HG02571 (cell line): ENCODE measurements at regions not wholly inside any gene's neighbourhood (a gene's known extent, or its start where the extent isn't known, plus 50 kb on each side); places are given as distances from the start of the nearest gene placed in this dataset.
"Not testable (repeated sequence)": the region's sequence is repeated elsewhere in the genome, so short reads cannot be mapped to it uniquely, and the experiment has no call there.

Experiments used
- ATAC-seq: cut with Tn5 transposase; IDR thresholded peaks from one replicate; pipeline ENCODE4 v1.9.1; 2021; ENCODE audit warnings: mild to moderate bottlenecking, moderate library complexity; ENCODE audit not compliant: unreplicated experiment

DNA sequence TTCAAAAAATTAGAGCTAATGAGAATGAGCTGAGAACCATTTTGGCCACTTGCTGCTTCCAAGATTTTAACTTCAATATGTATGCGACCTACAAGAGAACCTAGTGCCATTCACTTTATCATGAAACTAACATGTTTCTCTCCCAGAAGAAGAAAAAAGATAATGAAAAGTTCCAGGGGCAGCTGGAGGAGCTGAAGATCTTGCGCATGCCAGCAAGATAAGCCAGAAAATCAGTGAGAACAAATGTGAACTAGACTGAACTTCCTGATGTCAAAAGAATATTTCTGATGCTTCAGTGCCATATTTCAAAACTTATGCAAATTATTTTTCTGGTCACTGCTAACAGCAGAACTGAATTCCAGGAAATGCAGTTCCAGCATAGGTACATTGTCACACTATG, 1265.1 kb downstream of the BRINP3 start:
- ATAC-seq: no peak

- no peak for ATAC-seq
Measured at GRCh38 chr1:189216886-189217285, 1260.8 kb downstream of the BRINP3 start.

GRCh38 chr1:189217646-189218045, 1260.0 kb downstream of the BRINP3 start:
- ATAC-seq: no peak

GRCh38 chr1:189220750-189221149, 1256.9 kb downstream of the BRINP3 start:
- ATAC-seq: no peak

- not testable (repeated sequence) for ATAC-seq
Measured at GRCh38 chr1:189225794-189226145, 1251.9 kb downstream of the BRINP3 start.

DNA sequence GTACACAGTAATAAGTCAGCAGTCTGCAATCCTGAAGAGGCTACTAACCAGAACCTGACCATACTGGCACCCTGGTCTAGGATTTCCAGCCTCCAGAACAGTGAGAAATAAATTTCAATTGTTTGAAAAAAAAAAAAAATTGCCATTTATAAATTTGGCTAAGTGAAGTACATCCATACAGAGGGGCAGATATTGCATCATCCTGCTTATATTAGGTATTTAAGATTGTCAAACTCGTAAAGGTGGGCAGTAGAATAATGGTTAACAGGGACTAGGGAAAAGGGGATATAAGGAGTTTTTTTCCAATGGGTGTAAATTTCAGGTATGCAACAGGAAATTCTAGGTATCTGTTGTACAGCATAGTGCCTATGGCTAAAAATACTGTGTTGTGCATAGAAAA, 1250.9 kb downstream of the BRINP3 start:
- no peak for ATAC-seq

DNA sequence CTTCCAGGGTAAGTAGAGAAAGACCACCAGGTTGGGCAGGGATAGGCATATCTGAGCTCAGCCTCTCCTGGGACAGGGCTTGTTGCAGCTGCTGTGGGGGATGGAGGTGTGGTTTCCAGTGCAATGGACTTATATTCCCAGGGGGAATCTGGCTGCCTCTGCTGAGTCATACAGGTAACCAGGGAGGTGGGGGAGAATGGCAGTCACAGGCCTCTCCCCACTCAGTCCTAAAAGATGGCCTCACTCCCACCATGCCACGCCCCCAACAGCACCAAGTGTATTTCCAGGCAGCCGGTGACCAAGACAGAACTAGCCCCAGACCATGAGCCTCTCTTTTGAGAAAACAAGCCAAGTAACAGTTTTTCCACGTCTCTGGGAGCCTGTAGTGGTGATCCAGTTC, 1240.7 kb downstream of the BRINP3 start:
- no peak for ATAC-seq

DNA sequence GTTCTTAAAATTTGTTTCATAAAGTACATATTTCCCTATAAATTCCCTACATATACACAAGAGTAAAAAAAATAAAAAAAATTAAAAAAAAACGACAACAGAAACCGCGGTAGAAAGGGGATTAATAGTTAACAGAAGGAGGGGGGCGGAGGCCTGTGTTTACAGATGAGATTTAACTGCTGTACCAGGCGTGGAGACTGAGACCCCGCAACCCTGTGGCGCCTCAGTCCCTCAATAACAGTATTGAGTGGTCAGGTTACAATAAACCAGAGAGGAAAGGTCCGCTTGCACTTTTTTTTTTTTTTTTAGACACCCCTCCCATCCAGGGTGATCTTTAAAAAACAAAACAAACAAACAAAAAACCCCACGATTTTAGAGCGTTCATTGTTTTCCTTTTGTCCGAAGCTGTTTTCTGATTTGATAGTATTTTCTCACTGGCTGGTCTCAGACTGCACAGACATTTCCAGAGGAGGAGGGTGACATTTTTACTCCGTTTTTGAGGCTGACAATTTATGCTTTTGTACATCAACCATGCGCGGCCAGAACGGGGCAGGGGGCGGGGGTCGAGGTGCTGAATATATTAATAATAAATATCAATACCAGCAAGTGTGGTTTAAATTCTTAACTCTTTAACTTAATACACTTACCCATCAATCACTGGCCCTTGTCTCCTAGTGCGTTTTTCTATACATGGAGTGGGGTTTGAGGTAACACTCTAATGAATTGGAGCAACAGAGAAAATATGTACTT, 1223.9 kb downstream of the BRINP3 start:
- no peak for ATAC-seq

DNA sequence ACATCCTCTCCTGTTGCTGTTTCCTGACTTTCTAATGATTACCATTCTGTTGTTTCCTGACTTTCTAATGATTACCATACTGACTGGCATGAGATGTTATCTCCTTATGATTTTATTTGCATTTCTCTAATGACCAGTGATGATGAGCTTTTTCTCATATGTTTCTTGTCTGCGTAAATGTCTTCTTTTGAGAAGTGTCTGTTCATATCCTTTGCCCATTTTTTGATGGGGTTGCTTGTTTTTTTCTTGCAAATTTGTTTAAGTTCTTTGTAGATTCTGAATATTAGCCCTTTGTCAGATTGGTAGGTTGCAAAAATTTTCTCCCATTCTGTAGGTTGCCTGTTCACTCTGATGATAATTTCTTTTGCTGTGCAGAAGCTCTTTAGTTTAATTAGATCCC, 1216.5 kb downstream of the BRINP3 start:
- ATAC-seq: not testable (repeated sequence)

DNA sequence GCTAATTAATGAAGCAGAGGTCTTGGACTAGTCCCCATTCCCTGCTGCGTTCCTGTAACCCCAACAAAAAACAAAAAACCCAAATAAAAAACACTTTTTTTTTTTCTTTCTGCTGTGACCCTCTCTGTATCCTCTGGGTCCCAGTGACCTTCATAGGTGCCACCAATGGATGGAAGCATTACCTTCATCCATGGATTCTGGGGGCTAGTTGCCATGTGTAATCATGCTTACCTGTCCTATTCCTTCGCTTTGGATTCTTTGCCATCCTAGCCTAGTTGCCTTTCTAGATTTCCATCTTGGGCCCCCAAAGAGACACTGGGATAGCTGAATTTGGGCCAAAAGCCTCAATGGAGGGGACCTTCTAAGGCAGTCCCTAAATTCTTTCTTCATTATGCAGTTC, 1208.7 kb downstream of the BRINP3 start:
- ATAC-seq: no peak

- ATAC-seq: no peak
Measured at GRCh38 chr1:189274267-189274666, 1203.4 kb downstream of the BRINP3 start.

DNA sequence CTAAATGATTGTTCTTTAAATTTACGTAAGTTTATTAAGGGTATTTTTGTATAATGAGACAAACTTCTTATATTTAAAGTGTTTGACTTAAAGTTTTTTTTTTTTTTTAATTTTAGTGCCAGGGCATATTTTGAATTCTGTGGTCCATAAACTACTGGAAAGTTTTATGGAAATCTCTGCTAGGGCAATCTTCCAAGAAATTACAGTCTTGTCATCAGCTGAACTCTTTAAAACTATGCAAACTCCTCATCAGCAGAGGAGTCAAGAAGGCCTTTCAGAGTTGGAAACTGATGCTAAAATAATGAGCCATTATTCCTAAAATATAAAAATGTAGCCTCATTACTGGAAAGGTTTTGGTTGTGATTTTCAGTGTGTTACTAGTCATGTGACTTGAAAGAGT, 1201.9 kb downstream of the BRINP3 start:
- ATAC-seq: no peak

- no peak for ATAC-seq
Measured at GRCh38 chr1:189289346-189289745, 1188.3 kb downstream of the BRINP3 start.

- ATAC-seq: no peak
Measured at GRCh38 chr1:189301235-189301634, 1176.4 kb downstream of the BRINP3 start.

GRCh38 chr1:189305279-189305678, 1172.4 kb downstream of the BRINP3 start:
- no peak for ATAC-seq

DNA sequence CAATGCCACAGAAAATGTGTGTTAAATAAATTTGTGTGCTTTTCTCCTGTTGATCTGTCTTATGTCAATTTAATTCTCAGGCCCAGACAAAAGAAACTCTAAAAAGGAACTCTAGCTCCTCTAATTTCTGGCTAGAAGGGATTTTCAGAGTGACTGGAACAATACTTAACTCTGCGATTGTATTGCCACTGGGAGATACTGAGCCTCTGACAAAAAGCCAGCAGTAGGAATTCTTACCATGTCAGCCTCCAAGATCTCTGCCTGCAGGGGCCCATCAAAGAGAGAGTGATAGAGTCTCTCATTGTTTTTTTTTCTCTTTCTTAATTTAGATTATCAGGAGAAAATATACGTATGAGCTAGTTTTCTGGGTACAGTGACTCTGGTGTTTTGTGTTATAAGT, 1165.7 kb downstream of the BRINP3 start:
- ATAC-seq: no peak

DNA sequence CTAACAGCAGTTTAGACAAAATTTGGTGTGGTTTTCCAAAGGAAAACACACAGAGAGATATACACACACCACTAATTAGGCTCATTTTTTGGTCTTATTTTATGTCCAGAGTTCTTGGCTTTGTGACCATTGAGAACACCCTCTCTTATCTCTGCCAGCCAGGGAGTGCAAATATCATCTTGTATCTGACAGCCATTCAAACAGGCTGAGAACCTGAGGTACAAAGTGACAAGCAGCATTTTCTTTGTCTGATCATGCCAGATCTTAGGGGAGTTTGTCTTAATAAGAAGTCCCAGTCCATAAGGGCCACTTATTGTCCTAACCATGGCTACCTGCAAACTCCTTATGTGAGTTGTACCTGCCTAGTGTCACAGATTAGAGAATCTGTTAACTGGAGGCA, 1165.2 kb downstream of the BRINP3 start:
- no peak for ATAC-seq

DNA sequence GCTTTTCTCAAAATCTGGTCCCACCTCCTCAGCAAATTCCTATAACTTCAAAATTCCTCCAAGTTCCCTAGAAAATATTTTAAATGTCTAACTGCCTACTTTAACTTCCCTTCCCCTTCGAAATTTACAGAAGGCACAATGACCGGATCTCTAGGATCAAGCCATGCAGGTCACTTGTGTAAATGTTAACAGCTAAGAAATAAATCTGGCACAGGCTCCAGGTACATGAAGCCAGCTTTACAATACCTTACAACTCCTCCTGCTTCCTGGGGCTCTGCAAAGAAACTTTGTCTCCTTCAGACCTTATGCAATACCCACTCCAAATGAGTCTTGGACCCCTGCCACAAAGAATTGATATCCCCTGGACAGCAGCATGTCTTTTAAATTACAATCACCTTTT, 1164.2 kb downstream of the BRINP3 start:
- ATAC-seq: no peak

DNA sequence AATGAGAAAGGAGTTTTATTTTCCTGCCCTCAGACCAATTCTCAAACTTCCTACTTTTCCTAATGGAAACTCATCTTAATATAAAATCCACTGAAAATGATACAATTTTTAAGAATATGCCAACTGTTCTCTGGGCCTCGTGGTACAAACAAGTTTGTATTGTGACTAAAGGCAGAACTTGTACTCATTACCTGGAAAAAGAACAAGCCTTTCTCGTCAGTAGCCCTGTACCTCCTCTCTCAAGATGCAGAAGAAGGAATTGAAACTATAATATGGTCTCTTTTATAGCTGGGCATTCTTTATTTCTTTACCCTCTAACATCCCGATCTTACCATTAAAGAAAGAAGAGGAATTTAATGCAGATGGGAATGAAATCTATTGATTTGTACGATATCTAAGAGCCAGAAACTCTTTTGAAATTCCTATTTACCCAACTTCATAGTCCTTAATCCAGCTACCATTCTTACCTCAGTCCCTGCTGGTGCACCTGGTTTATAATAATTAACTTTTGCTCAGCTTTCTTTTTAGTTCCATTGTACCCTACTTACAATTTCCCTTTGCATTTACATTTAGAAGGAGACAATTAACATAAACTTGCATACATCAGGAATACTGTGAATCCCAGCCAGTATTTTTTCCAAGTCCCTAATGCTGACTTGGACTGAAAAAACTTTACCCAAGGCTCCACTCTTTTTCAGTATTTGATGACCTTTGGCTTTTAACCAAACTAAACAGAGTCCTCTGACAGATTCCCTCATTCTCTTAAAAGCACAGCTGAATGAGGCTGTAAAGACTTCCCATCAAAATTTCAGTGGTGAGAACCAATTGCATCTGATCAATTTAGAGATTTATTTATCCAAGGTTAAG, 1162.4 kb downstream of the BRINP3 start:
- no peak for ATAC-seq

- ATAC-seq: no peak
Measured at GRCh38 chr1:189323091-189323490, 1154.6 kb downstream of the BRINP3 start.

GRCh38 chr1:189331071-189331470, 1146.6 kb downstream of the BRINP3 start:
- not testable (repeated sequence) for ATAC-seq
